Neural cell (in vitro differentiated cells): ENCODE measurements at regions not wholly inside any gene's neighbourhood (a gene's known extent, or its start where the extent isn't known, plus 50 kb on each side); places are given as distances from the start of the nearest gene placed in this dataset.

Experiments
- H2AFZ ChIP-seq: fragments of 200-600, 300-800 bp; sonication (generic), shearing (Covaris generic); 2 replicates; pipeline ENCODE4 v1.6.0; 2014; ENCODE audit warnings: low read depth, mild to moderate bottlenecking, antibody characterized with exemption, low read length, moderate library complexity
- H3F3A ChIP-seq: fragments of 200-600 bp; shearing (Covaris generic); 2 replicates; pipeline ENCODE4 v1.6.1; 2016; ENCODE audit warnings: mild to moderate bottlenecking, moderate library complexity, mixed read lengths, antibody characterized with exemption, low read length; ENCODE audit not compliant: insufficient read depth, poor library complexity, severe bottlenecking
- H3K27ac ChIP-seq: fragments of 200-600, 300-800 bp; sonication (generic), shearing (Covaris generic); 2 replicates; pipeline ENCODE4 v1.5.1; 2014; ENCODE audit warnings: mild to moderate bottlenecking, low read length, moderate library complexity
- H3K27me3 ChIP-seq: fragments of 300-800, 200-600 bp; sonication (generic), shearing (Covaris generic); 2 replicates; pipeline ENCODE4 v1.6.0; 2014; ENCODE audit warnings: mild to moderate bottlenecking, low read depth, low read length, moderate library complexity; ENCODE audit not compliant: insufficient read depth
- H3K36me3 ChIP-seq: fragments of 300-800, 200-600 bp; sonication (generic), shearing (Covaris generic); 2 replicates; pipeline ENCODE4 v1.5.1; 2014; ENCODE audit warnings: mild to moderate bottlenecking, antibody characterized with exemption, low read length, moderate library complexity; ENCODE audit not compliant: insufficient read depth
- H3K4me2 ChIP-seq: fragments of 300-800, 200-600 bp; sonication (generic), shearing (Covaris generic); 2 replicates; pipeline ENCODE4 v1.6.0; 2014; ENCODE audit warnings: mild to moderate bottlenecking, low read length
- H3K4me3 ChIP-seq: fragments of 300-800, 200-600 bp; sonication (generic), shearing (Covaris generic); 2 replicates; pipeline ENCODE4 v1.5.1; 2014; ENCODE audit warnings: mild to moderate bottlenecking, low read length, moderate library complexity
- H3K79me2 ChIP-seq: fragments of 200-600 bp; shearing (Covaris generic); replicated peaks from 2 replicates; pipeline ENCODE4 v1.6.0; 2014; ENCODE audit warnings: mild to moderate bottlenecking, low read length, moderate library complexity; ENCODE audit not compliant: insufficient read depth
- H3K9ac ChIP-seq: fragments of 300-800, 200-600 bp; sonication (generic), shearing (Covaris generic); 2 replicates; pipeline ENCODE4 v1.6.1; 2016; ENCODE audit warnings: mild to moderate bottlenecking, low read length, mixed read lengths
- H3K9me2 ChIP-seq: fragments of 200-600 bp; shearing (Covaris generic); 2 replicates; pipeline ENCODE4 v1.6.1; 2016; ENCODE audit warnings: mild to moderate bottlenecking, low read length, mixed read lengths; ENCODE audit not compliant: insufficient read depth
- H3K9me3 ChIP-seq: fragments of 200-600, 300-800 bp; sonication (generic), shearing (Covaris generic); 2 replicates; pipeline ENCODE4 v1.6.1; 2016; ENCODE audit warnings: mild to moderate bottlenecking, mixed run types, low read length, moderate library complexity, mixed read lengths
- H4K20me1 ChIP-seq: fragments of 200-600 bp; shearing (Covaris generic); 2 replicates; pipeline ENCODE4 v1.6.1; 2016; ENCODE audit warnings: mild to moderate bottlenecking, mixed run types; ENCODE audit not compliant: insufficient read depth
- EP300 ChIP-seq: fragments of 450-650 bp; conservative IDR thresholded peaks from 2 replicates; pipeline ENCODE4 v1.6.1; 2014; ENCODE audit warnings: antibody characterized with exemption, mild to moderate bottlenecking, moderate library complexity; ENCODE audit not compliant: poor library complexity, severe bottlenecking
- EZH2 ChIP-seq: fragments of 200-600, 300-800 bp; shearing (Covaris generic), sonication (generic); IDR thresholded peaks from 2 replicates; pipeline ENCODE4 v1.6.1; 2014; ENCODE audit warnings: antibody characterized with exemption, low read length, borderline replicate concordance, mild to moderate bottlenecking; ENCODE audit not compliant: insufficient read depth, poor library complexity, severe bottlenecking
- MXI1 ChIP-seq: fragments of 450-650 bp; conservative IDR thresholded peaks from 2 replicates; pipeline ENCODE4 v1.6.1; 2014; ENCODE audit warnings: antibody characterized with exemption, mild to moderate bottlenecking; ENCODE audit not compliant: poor library complexity, severe bottlenecking
- POLR2AphosphoS5 ChIP-seq: IDR thresholded peaks from 2 replicates; pipeline ENCODE4 v1.6.1; 2012
- RAD21 ChIP-seq: fragments of 450-650 bp; conservative IDR thresholded peaks from 2 replicates; pipeline ENCODE4 v1.6.1; 2014; ENCODE audit warnings: antibody characterized with exemption, mild to moderate bottlenecking, moderate library complexity
- SMC3 ChIP-seq: fragments of 450-650 bp; conservative IDR thresholded peaks from 2 replicates; pipeline ENCODE4 v1.6.1; 2014; ENCODE audit warnings: antibody characterized with exemption, mild to moderate bottlenecking, moderate library complexity; ENCODE audit not compliant: poor library complexity
- TAF1 ChIP-seq: IDR thresholded peaks from 2 replicates; pipeline ENCODE4 v1.6.1; 2012; ENCODE audit warnings: low read depth
- TF ChIP-seq, protein P1 (sequence below): IDR thresholded peaks from 2 replicates; pipeline ENCODE4 v1.6.1; 2012; ENCODE audit warnings: borderline replicate concordance
- TF ChIP-seq, protein P2 (sequence below): fragments of 450-650 bp; IDR thresholded peaks from 2 replicates; pipeline ENCODE4 v1.5.1; 2014; ENCODE audit warnings: antibody characterized with exemption, mild to moderate bottlenecking, moderate library complexity; ENCODE audit not compliant: poor library complexity, severe bottlenecking

DNA sequence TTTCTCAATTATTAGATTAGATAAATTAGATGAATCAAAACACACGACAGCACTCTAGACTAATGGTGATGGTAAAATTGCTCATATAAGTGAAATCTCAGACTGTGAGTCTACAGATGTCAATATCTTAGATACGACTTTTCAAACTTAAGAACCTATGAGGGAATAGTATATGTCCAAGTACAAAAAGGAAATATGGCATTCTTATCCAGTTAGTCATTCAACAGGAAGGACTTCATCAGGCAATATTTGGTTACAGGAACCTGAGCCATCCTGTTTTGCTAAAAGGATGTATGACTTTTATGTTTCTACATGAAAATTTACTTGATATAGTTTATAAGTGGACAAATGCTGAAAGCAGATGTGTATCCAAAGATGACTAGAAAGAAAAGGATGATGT is 107.0 kb downstream of the CT47B1 start:
- Histone ChIP-seq H3K27ac (no peak overlapping the region), H3K9ac (no peak overlapping the region), H3K36me3 (no peaks in the 10 kb centered on the region), H3K9me2 (no peaks in the 10 kb centered on the region), H2AFZ (no peak overlapping the region), H3F3A (no peaks in the 10 kb centered on the region), H3K79me2 (no peaks in the 10 kb centered on the region), H3K27me3 (no peaks in the 10 kb centered on the region), H4K20me1 (no peaks in the 10 kb centered on the region), H3K4me3 (no peak overlapping the region), H3K9me3 (no peaks in the 10 kb centered on the region), H3K4me2 (no peak overlapping the region)
- TF ChIP-seq, protein P1, sequence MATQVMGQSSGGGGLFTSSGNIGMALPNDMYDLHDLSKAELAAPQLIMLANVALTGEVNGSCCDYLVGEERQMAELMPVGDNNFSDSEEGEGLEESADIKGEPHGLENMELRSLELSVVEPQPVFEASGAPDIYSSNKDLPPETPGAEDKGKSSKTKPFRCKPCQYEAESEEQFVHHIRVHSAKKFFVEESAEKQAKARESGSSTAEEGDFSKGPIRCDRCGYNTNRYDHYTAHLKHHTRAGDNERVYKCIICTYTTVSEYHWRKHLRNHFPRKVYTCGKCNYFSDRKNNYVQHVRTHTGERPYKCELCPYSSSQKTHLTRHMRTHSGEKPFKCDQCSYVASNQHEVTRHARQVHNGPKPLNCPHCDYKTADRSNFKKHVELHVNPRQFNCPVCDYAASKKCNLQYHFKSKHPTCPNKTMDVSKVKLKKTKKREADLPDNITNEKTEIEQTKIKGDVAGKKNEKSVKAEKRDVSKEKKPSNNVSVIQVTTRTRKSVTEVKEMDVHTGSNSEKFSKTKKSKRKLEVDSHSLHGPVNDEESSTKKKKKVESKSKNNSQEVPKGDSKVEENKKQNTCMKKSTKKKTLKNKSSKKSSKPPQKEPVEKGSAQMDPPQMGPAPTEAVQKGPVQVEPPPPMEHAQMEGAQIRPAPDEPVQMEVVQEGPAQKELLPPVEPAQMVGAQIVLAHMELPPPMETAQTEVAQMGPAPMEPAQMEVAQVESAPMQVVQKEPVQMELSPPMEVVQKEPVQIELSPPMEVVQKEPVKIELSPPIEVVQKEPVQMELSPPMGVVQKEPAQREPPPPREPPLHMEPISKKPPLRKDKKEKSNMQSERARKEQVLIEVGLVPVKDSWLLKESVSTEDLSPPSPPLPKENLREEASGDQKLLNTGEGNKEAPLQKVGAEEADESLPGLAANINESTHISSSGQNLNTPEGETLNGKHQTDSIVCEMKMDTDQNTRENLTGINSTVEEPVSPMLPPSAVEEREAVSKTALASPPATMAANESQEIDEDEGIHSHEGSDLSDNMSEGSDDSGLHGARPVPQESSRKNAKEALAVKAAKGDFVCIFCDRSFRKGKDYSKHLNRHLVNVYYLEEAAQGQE, result no peak
- no peak for TF ChIP-seq MXI1
- no peak for TF ChIP-seq EZH2
- no peak for TF ChIP-seq POLR2AphosphoS5
- no peak for TF ChIP-seq RAD21
- TF ChIP-seq TAF1, result no peak
- TF ChIP-seq, protein P2, sequence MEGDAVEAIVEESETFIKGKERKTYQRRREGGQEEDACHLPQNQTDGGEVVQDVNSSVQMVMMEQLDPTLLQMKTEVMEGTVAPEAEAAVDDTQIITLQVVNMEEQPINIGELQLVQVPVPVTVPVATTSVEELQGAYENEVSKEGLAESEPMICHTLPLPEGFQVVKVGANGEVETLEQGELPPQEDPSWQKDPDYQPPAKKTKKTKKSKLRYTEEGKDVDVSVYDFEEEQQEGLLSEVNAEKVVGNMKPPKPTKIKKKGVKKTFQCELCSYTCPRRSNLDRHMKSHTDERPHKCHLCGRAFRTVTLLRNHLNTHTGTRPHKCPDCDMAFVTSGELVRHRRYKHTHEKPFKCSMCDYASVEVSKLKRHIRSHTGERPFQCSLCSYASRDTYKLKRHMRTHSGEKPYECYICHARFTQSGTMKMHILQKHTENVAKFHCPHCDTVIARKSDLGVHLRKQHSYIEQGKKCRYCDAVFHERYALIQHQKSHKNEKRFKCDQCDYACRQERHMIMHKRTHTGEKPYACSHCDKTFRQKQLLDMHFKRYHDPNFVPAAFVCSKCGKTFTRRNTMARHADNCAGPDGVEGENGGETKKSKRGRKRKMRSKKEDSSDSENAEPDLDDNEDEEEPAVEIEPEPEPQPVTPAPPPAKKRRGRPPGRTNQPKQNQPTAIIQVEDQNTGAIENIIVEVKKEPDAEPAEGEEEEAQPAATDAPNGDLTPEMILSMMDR, result no peak
- no peak for TF ChIP-seq EP300
- TF ChIP-seq SMC3, result no peak

DNA sequence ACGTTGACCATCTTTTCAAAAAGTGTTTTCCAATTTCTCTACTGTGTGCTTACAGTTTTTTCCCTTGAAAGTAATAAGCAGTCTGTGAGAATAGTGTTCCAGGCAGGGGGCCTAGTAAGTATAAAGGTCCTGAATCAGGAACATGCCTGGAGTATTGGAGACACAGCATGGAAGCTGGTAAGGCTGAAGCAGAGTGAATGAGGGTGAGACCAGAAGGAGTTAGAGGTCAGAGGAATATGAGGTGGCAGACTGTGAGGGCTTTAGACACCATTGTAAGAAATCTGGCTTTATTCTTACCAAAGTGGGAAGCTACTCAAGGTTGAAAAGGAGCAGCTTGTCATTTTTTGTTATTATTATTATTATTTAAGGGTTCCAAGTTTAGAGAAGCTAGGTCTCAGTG is 107.4 kb downstream of the CT47B1 start:
- no peaks in the 10 kb centered on the region for H3F3A ChIP-seq
- TF ChIP-seq RAD21, result no peak
- no peak for TF ChIP-seq EP300
- TF ChIP-seq, protein P2, result no peak
- TF ChIP-seq TAF1, result no peak
- TF ChIP-seq, protein P1, result no peak
- TF ChIP-seq MXI1, result no peak
- no peak for TF ChIP-seq POLR2AphosphoS5
- TF ChIP-seq EZH2, result no peak
- no peak for TF ChIP-seq SMC3

More for the DNA sequence above, 107.4 kb downstream of the CT47B1 start:
- Histone ChIP-seq H3K9me3 (no peaks in the 10 kb centered on the region), H3K27me3 (no peaks in the 10 kb centered on the region), H4K20me1 (no peaks in the 10 kb centered on the region), H3K4me2 (no peak overlapping the region), H3K36me3 (no peaks in the 10 kb centered on the region), H3K9me2 (no peaks in the 10 kb centered on the region), H2AFZ (no peak overlapping the region), H3K79me2 (no peaks in the 10 kb centered on the region), H3K27ac (no peak overlapping the region), H3K9ac (no peak overlapping the region), H3K4me3 (no peak overlapping the region)
